Peyer's patch (tissue), 4 donors: ENCODE measurements at regions not wholly inside any gene's neighbourhood (a gene's known extent, or its start where the extent isn't known, plus 50 kb on each side); places are given as distances from the start of the nearest gene placed in this dataset.

Source experiments
- POLR2A ChIP-seq, 2 donors: fragments of 450-650 bp; IDR thresholded peaks; one replicate each; pipeline ENCODE4 v1.5.1; 2017; ENCODE audit warnings: antibody characterized with exemption in 2 of 2, mild to moderate bottlenecking in 2 of 2, moderate library complexity in 2 of 2
- TF ChIP-seq, protein P1 (sequence below), 6 experiments: fragments of 450-650 bp in 4 of 6; fragments of 200-600 bp in 2 of 6; sonication (generic) in 1 of 6; IDR thresholded peaks; one replicate each; pipeline ENCODE4 v1.5.1; 2017 to 2019; ENCODE audit warnings: antibody characterized with exemption in 6 of 6, mild to moderate bottlenecking in 3 of 6, moderate library complexity in 1 of 6

GRCh38 chr6:79863566-79863965 is 83.8 kb downstream of the ELOVL4 start:
- no peak for TF ChIP-seq POLR2A (IDR thresholded peaks at IDR 0.05)
- TF ChIP-seq, protein P1, sequence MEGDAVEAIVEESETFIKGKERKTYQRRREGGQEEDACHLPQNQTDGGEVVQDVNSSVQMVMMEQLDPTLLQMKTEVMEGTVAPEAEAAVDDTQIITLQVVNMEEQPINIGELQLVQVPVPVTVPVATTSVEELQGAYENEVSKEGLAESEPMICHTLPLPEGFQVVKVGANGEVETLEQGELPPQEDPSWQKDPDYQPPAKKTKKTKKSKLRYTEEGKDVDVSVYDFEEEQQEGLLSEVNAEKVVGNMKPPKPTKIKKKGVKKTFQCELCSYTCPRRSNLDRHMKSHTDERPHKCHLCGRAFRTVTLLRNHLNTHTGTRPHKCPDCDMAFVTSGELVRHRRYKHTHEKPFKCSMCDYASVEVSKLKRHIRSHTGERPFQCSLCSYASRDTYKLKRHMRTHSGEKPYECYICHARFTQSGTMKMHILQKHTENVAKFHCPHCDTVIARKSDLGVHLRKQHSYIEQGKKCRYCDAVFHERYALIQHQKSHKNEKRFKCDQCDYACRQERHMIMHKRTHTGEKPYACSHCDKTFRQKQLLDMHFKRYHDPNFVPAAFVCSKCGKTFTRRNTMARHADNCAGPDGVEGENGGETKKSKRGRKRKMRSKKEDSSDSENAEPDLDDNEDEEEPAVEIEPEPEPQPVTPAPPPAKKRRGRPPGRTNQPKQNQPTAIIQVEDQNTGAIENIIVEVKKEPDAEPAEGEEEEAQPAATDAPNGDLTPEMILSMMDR (IDR thresholded peaks at IDR 0.05): no peak
